ENCODE measurements at regions not wholly inside any gene's neighbourhood (a gene's known extent, or its start where the extent isn't known, plus 50 kb on each side); places are given as distances from the start of the nearest gene placed in this dataset.

DNA sequence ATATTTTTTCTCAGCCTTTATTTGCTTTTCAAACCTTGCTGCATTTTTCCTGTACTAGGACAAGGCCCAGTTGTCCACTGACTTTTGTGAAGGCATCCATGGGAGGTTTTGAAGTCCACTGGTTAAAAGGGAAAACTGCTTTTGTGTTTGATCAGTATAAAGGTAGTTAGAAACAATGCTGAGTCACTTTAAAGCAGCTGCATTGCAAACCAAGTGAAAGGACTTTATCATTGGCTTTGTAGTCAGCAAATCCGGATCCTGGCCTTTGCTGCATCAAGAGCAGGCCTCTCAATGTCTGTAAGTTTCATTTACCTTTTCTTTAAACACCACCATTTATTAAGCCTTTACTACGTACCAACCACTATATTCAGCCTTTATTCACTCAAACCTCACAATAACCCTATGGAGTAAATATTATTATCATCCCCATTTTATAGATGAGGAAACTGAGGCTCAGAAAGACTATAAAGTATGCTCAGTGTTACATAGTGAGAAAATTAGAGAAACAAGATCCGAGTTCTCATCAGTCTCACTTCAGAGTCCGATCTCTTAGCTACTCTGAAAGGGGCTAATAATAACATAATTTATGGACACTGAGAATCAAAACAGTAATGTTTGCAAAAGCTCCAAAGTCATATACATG lies 60.6 kb upstream of the HSD17B12 start:
- no peak for TF ChIP-seq TOX (CRISPR knock-in tag; IDR thresholded peaks at IDR 0.05; ENCODE audit: borderline replicate concordance)
- TF ChIP-seq ISL1 (CRISPR knock-in tag; IDR thresholded peaks at IDR 0.05) = no peak
- TF ChIP-seq GLIS3 (CRISPR knock-in tag; IDR thresholded peaks at IDR 0.05) = no peak
- no peak for ATAC-seq

DNA sequence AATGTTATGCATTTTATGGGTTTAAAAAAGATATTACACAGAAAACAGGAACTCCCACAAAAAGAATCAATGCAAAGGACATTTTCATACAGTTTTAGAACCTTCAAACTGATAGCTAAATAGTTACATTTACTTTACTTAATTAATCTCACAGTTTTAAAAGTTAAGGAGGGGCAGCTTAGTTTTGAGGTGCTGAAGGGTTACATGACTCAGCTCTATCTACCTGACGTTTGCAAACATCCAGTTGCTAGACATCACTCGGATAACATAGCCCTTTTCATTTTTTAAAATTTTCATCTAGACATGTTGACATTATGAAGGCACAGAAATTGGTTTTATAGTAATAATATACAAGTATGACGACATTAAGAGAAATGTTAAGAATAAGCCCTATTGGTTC lies 53.7 kb upstream of the HSD17B12 start:
- TF ChIP-seq ARNTL (CRISPR knock-in tag; IDR thresholded peaks at IDR 0.05; ENCODE audit: borderline replicate concordance, low read depth) = no peak
- no peak for TF ChIP-seq BACH2 (CRISPR knock-in tag; IDR thresholded peaks at IDR 0.05; ENCODE audit: borderline replicate concordance)
- no peak for TF ChIP-seq CSDC2 (CRISPR knock-in tag; IDR thresholded peaks at IDR 0.05)
- no peak for TF ChIP-seq ZNF70 (CRISPR knock-in tag; IDR thresholded peaks at IDR 0.05)
- no peak for TF ChIP-seq TCF4 (CRISPR knock-in tag; IDR thresholded peaks at IDR 0.05; ENCODE audit: borderline replicate concordance)
- TF ChIP-seq ZNF565 (CRISPR knock-in tag; conservative IDR thresholded peaks at IDR 0.05; ENCODE audit: low read depth) = no peak
- TF ChIP-seq, protein P1, sequence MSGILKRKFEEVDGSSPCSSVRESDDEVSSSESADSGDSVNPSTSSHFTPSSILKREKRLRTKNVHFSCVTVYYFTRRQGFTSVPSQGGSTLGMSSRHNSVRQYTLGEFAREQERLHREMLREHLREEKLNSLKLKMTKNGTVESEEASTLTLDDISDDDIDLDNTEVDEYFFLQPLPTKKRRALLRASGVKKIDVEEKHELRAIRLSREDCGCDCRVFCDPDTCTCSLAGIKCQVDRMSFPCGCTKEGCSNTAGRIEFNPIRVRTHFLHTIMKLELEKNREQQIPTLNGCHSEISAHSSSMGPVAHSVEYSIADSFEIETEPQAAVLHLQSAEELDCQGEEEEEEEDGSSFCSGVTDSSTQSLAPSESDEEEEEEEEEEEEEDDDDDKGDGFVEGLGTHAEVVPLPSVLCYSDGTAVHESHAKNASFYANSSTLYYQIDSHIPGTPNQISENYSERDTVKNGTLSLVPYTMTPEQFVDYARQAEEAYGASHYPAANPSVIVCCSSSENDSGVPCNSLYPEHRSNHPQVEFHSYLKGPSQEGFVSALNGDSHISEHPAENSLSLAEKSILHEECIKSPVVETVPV (CRISPR knock-in tag; IDR thresholded peaks at IDR 0.05) = no peak
- TF ChIP-seq ZFP3 (CRISPR knock-in tag; IDR thresholded peaks at IDR 0.05) = no peak
- TF ChIP-seq ZNF8 (CRISPR knock-in tag; IDR thresholded peaks at IDR 0.05) = no peak
- no peak for TF ChIP-seq ISL1 (CRISPR knock-in tag; IDR thresholded peaks at IDR 0.05)
- TF ChIP-seq, protein P2, sequence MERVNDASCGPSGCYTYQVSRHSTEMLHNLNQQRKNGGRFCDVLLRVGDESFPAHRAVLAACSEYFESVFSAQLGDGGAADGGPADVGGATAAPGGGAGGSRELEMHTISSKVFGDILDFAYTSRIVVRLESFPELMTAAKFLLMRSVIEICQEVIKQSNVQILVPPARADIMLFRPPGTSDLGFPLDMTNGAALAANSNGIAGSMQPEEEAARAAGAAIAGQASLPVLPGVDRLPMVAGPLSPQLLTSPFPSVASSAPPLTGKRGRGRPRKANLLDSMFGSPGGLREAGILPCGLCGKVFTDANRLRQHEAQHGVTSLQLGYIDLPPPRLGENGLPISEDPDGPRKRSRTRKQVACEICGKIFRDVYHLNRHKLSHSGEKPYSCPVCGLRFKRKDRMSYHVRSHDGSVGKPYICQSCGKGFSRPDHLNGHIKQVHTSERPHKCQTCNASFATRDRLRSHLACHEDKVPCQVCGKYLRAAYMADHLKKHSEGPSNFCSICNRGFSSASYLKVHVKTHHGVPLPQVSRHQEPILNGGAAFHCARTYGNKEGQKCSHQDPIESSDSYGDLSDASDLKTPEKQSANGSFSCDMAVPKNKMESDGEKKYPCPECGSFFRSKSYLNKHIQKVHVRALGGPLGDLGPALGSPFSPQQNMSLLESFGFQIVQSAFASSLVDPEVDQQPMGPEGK (CRISPR knock-in tag; IDR thresholded peaks at IDR 0.05; ENCODE audit: borderline replicate concordance) = no peak
- TF ChIP-seq ZFP30 (CRISPR knock-in tag; IDR thresholded peaks at IDR 0.05) = no peak
- ATAC-seq = no peak

Measured in SK-N-SH treated with all-trans-retinoic acid at 6 μM for 48 hours (cell line).